HepG2 (cell line): ENCODE measurements at regions not wholly inside any gene's neighbourhood (a gene's known extent, or its start where the extent isn't known, plus 50 kb on each side); places are given as distances from the start of the nearest gene placed in this dataset.

Source experiments
- ATAC-seq: fragments of 200-7000 bp; cut with Tn5 transposase; 3 replicates; pipeline ENCODE4 v1.9.1; 2020; ENCODE audit warnings: mild to moderate bottlenecking, moderate library complexity
- BruUV-seq: library from RNA; stranded (reverse); fragments of 400-500 nt; replicated peaks from 2 replicates; lab custom pipeline; 2021; lab: Mats Ljungman, UMichigan
- CTCF ChIA-PET: fragments of 300-600 bp; formaldehyde crosslinking; extraction: SDS; loops from one replicate; lab custom pipeline; 2021; ENCODE audit warnings: low total read pairs, inconsistent platforms, low intra/inter-chr PET ratio; lab: Yijun Ruan, JAX
- POLR2A ChIA-PET: fragments of 350-600 bp; sonication (Branson Sonifier 250); formaldehyde crosslinking; loops from one replicate; lab custom pipeline; 2020; ENCODE audit warnings: antibody characterized with exemption, inconsistent platforms; lab: Yijun Ruan, JAX
- DNase-seq: peaks from one replicate; pipeline ENCODE4 v3.0.0-alpha.2; 2015; ENCODE audit warnings: low spot score
- FAIRE-seq: peaks from 3 replicates; lab custom pipeline; 2011; peaks lifted over from hg19 to GRCh38; lab: Jason Lieb, UNC
- H2AFZ ChIP-seq: one replicate; pipeline ENCODE4 v1.6.1; 2011; ENCODE audit warnings: low read length, inconsistent platforms
- H3K27ac ChIP-seq: fragments of 300-600 bp; 3 replicates; pipeline ENCODE4 v1.8.0; 2011; ENCODE audit warnings: mixed run types, mild to moderate bottlenecking, mixed read lengths, low read length, inconsistent platforms; ENCODE audit not compliant: insufficient read depth; ENCODE audit errors: extremely low read length
- H3K27me3 ChIP-seq, 2 experiments: fragments of 200-600 bp in 1 of 2; 2 replicates in 1 of 2; 3 replicates in 1 of 2; pipeline versions ENCODE4 v1.6.0 to v1.8.0; 2011; ENCODE audit warnings: low read length in 2 of 2, mild to moderate bottlenecking in 2 of 2, moderate library complexity in 2 of 2, inconsistent platforms in 1 of 2; ENCODE audit not compliant: insufficient read depth in 2 of 2, control insufficient read depth in 1 of 2
- H3K36me3 ChIP-seq, 2 experiments: fragments of 200-600 bp in 1 of 2; replicated peaks in 1 of 2; 2 replicates in 1 of 2; 3 replicates in 1 of 2; pipeline versions ENCODE4 v1.5.1 to v1.8.0; 2011; ENCODE audit warnings: low read length in 2 of 2, inconsistent platforms in 1 of 2; ENCODE audit not compliant: insufficient read depth in 2 of 2, control insufficient read depth in 1 of 2
- H3K4me1 ChIP-seq: 2 replicates; pipeline ENCODE4 v1.5.1; 2012; ENCODE audit warnings: low read length, inconsistent platforms; ENCODE audit not compliant: insufficient read depth
- H3K4me2 ChIP-seq: 2 replicates; pipeline ENCODE4 v1.6.0; 2011; ENCODE audit warnings: low read depth, low read length, inconsistent platforms
- H3K4me3 ChIP-seq, 3 experiments: fragments of 200-600 bp in 1 of 3; sonication (generic), shearing (Covaris generic) in 1 of 3; replicated peaks in 1 of 3; 2 replicates each; pipeline ENCODE4 v1.5.1; 2011 to 2016; ENCODE audit warnings: low read length in 3 of 3, inconsistent platforms in 2 of 3, low read depth in 2 of 3, mild to moderate bottlenecking in 2 of 3, control low read depth in 1 of 3, mixed read lengths in 1 of 3; ENCODE audit not compliant: insufficient read depth in 1 of 3
- H3K79me2 ChIP-seq: one replicate; pipeline ENCODE4 v1.6.1; 2011; ENCODE audit warnings: low read length, inconsistent platforms; ENCODE audit not compliant: insufficient read depth
- H3K9ac ChIP-seq: 2 replicates; pipeline ENCODE4 v1.6.0; 2011; ENCODE audit warnings: mild to moderate bottlenecking, low read depth, low read length, inconsistent platforms; ENCODE audit not compliant: insufficient read depth
- H3K9me3 ChIP-seq: 2 replicates; pipeline ENCODE4 v1.5.1; 2012; ENCODE audit warnings: mild to moderate bottlenecking, low read length
- H4K20me1 ChIP-seq: 2 replicates; pipeline ENCODE4 v1.6.0; 2011; ENCODE audit warnings: inconsistent platforms, mild to moderate bottlenecking, low read length, moderate library complexity; ENCODE audit not compliant: insufficient read depth
- CSRNP1 ChIP-seq: sonication (generic); formaldehyde crosslinking; IDR thresholded peaks from 2 replicates; pipeline ENCODE4 v1.8.1; 2023; ENCODE audit warnings: mild to moderate bottlenecking, missing genetic modification reagents
- ETS1 ChIP-seq: sonication (generic); formaldehyde crosslinking; IDR thresholded peaks from 2 replicates; pipeline ENCODE4 v1.4.0; 2020; ENCODE audit warnings: missing genetic modification reagents
- FLYWCH1 ChIP-seq: sonication (generic); formaldehyde crosslinking; IDR thresholded peaks from 2 replicates; pipeline ENCODE4 v1.8.1; 2023; ENCODE audit warnings: mild to moderate bottlenecking, missing genetic modification reagents
- IRF1 ChIP-seq: sonication (generic); formaldehyde crosslinking; IDR thresholded peaks from 2 replicates; pipeline ENCODE4 v1.4.0; 2020; ENCODE audit warnings: low read depth, mild to moderate bottlenecking, missing genetic modification reagents
- JDP2 ChIP-seq: sonication (generic); formaldehyde crosslinking; IDR thresholded peaks from 2 replicates; pipeline ENCODE4 v1.8.1; 2022; ENCODE audit warnings: missing genetic modification reagents, borderline replicate concordance
- PLRG1 ChIP-seq: fragments of 450-650 bp; conservative IDR thresholded peaks from 2 replicates; pipeline ENCODE4 v1.6.1; 2016
- TBX3 ChIP-seq: fragments of 450-650 bp; IDR thresholded peaks from 2 replicates; pipeline ENCODE4 v1.6.1; 2017; ENCODE audit warnings: antibody characterized with exemption, mild to moderate bottlenecking, inconsistent platforms, borderline replicate concordance
- TFE3 ChIP-seq: IDR thresholded peaks from 2 replicates; pipeline ENCODE4 v1.6.1; 2016
- XRCC5 ChIP-seq: fragments of 200-400 bp; formaldehyde crosslinking; optimal IDR thresholded peaks from 2 replicates; pipeline ENCODE3; 2017; ENCODE audit warnings: mild to moderate bottlenecking, low read length
- WGBS: methylation state at CpG from one replicate; pipeline ENCODE4 v1.1.6; 2017; ENCODE audit warnings: low lambda C conversion rate; 5-methylcytosine and 5-hydroxymethylcytosine counted together
- in situ Hi-C: cut with HindIII; loops from 2 replicates; pipeline ENCODE4 v1.10.0; 2017; ENCODE audit warnings: low pct_unique_long_range_greater_than_20kb; ENCODE audit not compliant: extremely low pct_ligation_motif_present
- intact Hi-C: fragments of 100-400 bp; cut with micrococcal nuclease; formaldehyde crosslinking; loops from one replicate; pipeline ENCODE4 v1.10.0; 2022; ENCODE audit not compliant: unreplicated experiment

GRCh38 chr2:118242216-118242615 lies 153.9 kb downstream of the INSIG2 start:
- Histone ChIP-seq H3K4me2 (no peak overlapping the region), H4K20me1 (no peaks in the 10 kb centered on the region), H3K27me3 (peaks cover 0 to 11% of the 10 kb centered on the region in 2 experiments; a peak in 1 of 5 replicates), H3K4me1 (no peaks in the 10 kb centered on the region), H3K36me3 (no peaks in the 10 kb centered on the region), H3K9ac (no peak overlapping the region), H3K27ac (no peak overlapping the region), H3K79me2 (no peaks in the 10 kb centered on the region), H3K9me3 (no peaks in the 10 kb centered on the region), H3K4me3 (no peak overlapping the region), H2AFZ (no peak overlapping the region)
- BruUV-seq, result no TSS peak
- intact Hi-C loops (no loop called here), in situ Hi-C loops (no loop called here)
- POLR2A ChIA-PET, result no interaction called here
- TF ChIP-seq CSRNP1 (CRISPR knock-in tag) (no peak), XRCC5 (no peak), TBX3 (no peak), JDP2 (CRISPR knock-in tag) (no peak), TFE3 (CRISPR knock-in tag) (no peak), ETS1 (no peak), FLYWCH1 (no peak), PLRG1 (no peak), IRF1 (CRISPR knock-in tag) (no peak)
- FAIRE-seq, result no peak
- no peak for DNase-seq
- 0% methylated on average over 1 of the region's 2 CpGs for WGBS
- ATAC-seq, result peak; percentile 71
- CTCF ChIA-PET, result no interaction called here
